ENCODE measurements at regions not wholly inside any gene's neighbourhood (a gene's known extent, or its start where the extent isn't known, plus 50 kb on each side); places are given as distances from the start of the nearest gene placed in this dataset.

GRCh38 chr20:51158226-51158625 is 135.3 kb upstream of the KCNG1 start:
- DNase-seq (ENCODE audit: low read depth), result no peak

GRCh38 chr20:51156041-51156982 is 133.4 kb upstream of the KCNG1 start:
- peak; percentile 68 for DNase-seq (ENCODE audit: low read depth)

GRCh38 chr20:51154708-51155690 is 132.1 kb upstream of the KCNG1 start:
- no peak for DNase-seq (ENCODE audit: low read depth)

GRCh38 chr20:51153867-51154707 is 131.2 kb upstream of the KCNG1 start:
- DNase-seq (ENCODE audit: low read depth), result no peak

- no peak for DNase-seq (ENCODE audit: low read depth)
Measured at GRCh38 chr20:51148941-51149340, 126.0 kb upstream of the KCNG1 start.

GRCh38 chr20:51144476-51144875 is 121.6 kb upstream of the KCNG1 start:
- no peak for DNase-seq (ENCODE audit: low read depth)

- no peak for DNase-seq (ENCODE audit: low read depth)
Measured at GRCh38 chr20:51143652-51144051, 120.7 kb upstream of the KCNG1 start.

- DNase-seq (ENCODE audit: low read depth), result no peak
Measured at GRCh38 chr20:51142448-51142847, 119.5 kb upstream of the KCNG1 start.

GRCh38 chr20:51140671-51141070 is 117.8 kb upstream of the KCNG1 start:
- DNase-seq (ENCODE audit: low read depth), result no peak

GRCh38 chr20:51139891-51140290 is 117.0 kb upstream of the KCNG1 start:
- DNase-seq (ENCODE audit: low read depth), result no peak

GRCh38 chr20:51138576-51138975 is 115.7 kb upstream of the KCNG1 start:
- no peak for DNase-seq (ENCODE audit: low read depth)

- no peak for DNase-seq (ENCODE audit: low read depth)
Measured at GRCh38 chr20:51137461-51137860, 114.6 kb upstream of the KCNG1 start.

- DNase-seq (ENCODE audit: low read depth), result no peak
Measured at GRCh38 chr20:51135926-51136715, 113.2 kb upstream of the KCNG1 start.

- no peak for DNase-seq (ENCODE audit: low read depth)
Measured at GRCh38 chr20:51134405-51134804, 111.5 kb upstream of the KCNG1 start.

GRCh38 chr20:51132279-51132678 is 109.4 kb upstream of the KCNG1 start:
- peak; percentile 32 for DNase-seq (ENCODE audit: low read depth)

- DNase-seq (ENCODE audit: low read depth), result no peak
Measured at GRCh38 chr20:51131811-51132210, 108.9 kb upstream of the KCNG1 start.

- no peak for DNase-seq (ENCODE audit: low read depth)
Measured at GRCh38 chr20:51129147-51129776, 106.4 kb upstream of the KCNG1 start.

GRCh38 chr20:51128198-51128597 is 105.3 kb upstream of the KCNG1 start:
- peak; percentile 99 for DNase-seq (ENCODE audit: low read depth)

- DNase-seq (ENCODE audit: low read depth), result peak; percentile 17
Measured at GRCh38 chr20:51127713-51128112, 104.8 kb upstream of the KCNG1 start.

GRCh38 chr20:51126337-51126736 is 103.4 kb upstream of the KCNG1 start:
- DNase-seq (ENCODE audit: low read depth), result no peak
